Limb (tissue), 2 donors: ENCODE measurements at regions not wholly inside any gene's neighbourhood (a gene's known extent, or its start where the extent isn't known, plus 50 kb on each side); places are given as distances from the start of the nearest gene placed in this dataset.

Experiments used
- DNase-seq, 2 donors: peaks; one replicate each; pipeline ENCODE4 v3.0.0-alpha.2; 2016; ENCODE audit errors: extremely low spot score in 2 of 2

- no peak for DNase-seq
Measured at GRCh38 chr4:124573056-124573455, 139.5 kb downstream of the ANKRD50 start.

GRCh38 chr4:124579896-124580295 lies 132.6 kb downstream of the ANKRD50 start:
- DNase-seq, result no peak

- no peak for DNase-seq
Measured at GRCh38 chr4:124583797-124584196, 128.7 kb downstream of the ANKRD50 start.

GRCh38 chr4:124589786-124590185 lies 122.7 kb downstream of the ANKRD50 start:
- DNase-seq, result no peak

- no peak for DNase-seq
Measured at GRCh38 chr4:124590480-124590879, 122.1 kb downstream of the ANKRD50 start.

- no peak for DNase-seq
Measured at GRCh38 chr4:124591637-124592036, 120.9 kb downstream of the ANKRD50 start.

GRCh38 chr4:124593494-124593893 lies 119.0 kb downstream of the ANKRD50 start:
- no peak for DNase-seq

- DNase-seq, result no peak
Measured at GRCh38 chr4:124594945-124595344, 117.6 kb downstream of the ANKRD50 start.

- DNase-seq, result peak; percentile 34 to 43
Measured at GRCh38 chr4:124596816-124597215, 115.7 kb downstream of the ANKRD50 start.

- no peak for DNase-seq
Measured at GRCh38 chr4:124610211-124610610, 102.3 kb downstream of the ANKRD50 start.
